ENCODE measurements at regions not wholly inside any gene's neighbourhood (a gene's known extent, or its start where the extent isn't known, plus 50 kb on each side); places are given as distances from the start of the nearest gene placed in this dataset.

GRCh38 chr9:14479163-14479560 is 165.2 kb upstream of the NFIB start:
- DNase-seq (ENCODE audit: low read depth): no peak

GRCh38 chr9:14478175-14479162 is 164.5 kb upstream of the NFIB start:
- TF ChIP-seq, protein P1, sequence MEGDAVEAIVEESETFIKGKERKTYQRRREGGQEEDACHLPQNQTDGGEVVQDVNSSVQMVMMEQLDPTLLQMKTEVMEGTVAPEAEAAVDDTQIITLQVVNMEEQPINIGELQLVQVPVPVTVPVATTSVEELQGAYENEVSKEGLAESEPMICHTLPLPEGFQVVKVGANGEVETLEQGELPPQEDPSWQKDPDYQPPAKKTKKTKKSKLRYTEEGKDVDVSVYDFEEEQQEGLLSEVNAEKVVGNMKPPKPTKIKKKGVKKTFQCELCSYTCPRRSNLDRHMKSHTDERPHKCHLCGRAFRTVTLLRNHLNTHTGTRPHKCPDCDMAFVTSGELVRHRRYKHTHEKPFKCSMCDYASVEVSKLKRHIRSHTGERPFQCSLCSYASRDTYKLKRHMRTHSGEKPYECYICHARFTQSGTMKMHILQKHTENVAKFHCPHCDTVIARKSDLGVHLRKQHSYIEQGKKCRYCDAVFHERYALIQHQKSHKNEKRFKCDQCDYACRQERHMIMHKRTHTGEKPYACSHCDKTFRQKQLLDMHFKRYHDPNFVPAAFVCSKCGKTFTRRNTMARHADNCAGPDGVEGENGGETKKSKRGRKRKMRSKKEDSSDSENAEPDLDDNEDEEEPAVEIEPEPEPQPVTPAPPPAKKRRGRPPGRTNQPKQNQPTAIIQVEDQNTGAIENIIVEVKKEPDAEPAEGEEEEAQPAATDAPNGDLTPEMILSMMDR (IDR thresholded peaks at IDR 0.05; ENCODE audit: insufficient read depth, low read length): no peak
- H3K4me3 ChIP-seq (ENCODE audit: low read depth, low read length): no peak overlapping the region
- peak; percentile 19 for DNase-seq (ENCODE audit: low read depth)

More at GRCh38 chr9:14479163-14479560, 165.2 kb upstream of the NFIB start:
- TF ChIP-seq, protein P1 (IDR thresholded peaks at IDR 0.05; ENCODE audit: insufficient read depth, low read length): no peak
- no peak overlapping the region for H3K4me3 ChIP-seq (ENCODE audit: low read depth, low read length)

DNA sequence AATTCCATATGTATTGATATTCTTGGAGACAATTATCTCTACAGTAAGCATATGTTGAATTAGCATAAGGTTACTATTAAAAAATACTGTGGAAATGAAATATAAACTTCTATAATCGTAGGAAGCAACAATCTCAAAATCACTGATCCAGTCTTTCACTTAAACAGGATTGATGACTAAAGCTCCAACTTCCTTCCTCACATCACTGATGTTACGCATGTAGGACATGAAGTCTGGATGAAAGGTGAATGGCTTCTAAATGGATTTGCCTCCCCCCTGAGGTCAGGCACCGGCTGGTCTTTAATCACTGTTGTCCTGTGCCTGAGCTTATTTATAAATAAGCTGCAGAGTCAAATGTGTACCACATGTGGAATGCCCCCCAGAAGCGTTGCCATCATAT is 157.1 kb upstream of the NFIB start:
- TF ChIP-seq, protein P1 (IDR thresholded peaks at IDR 0.05; ENCODE audit: insufficient read depth, low read length): no peak
- DNase-seq (ENCODE audit: low read depth): no peak
- no peak overlapping the region for H3K4me3 ChIP-seq (ENCODE audit: low read depth, low read length)

GRCh38 chr9:14467675-14468374 is 153.9 kb upstream of the NFIB start:
- no peak overlapping the region for H3K4me3 ChIP-seq (ENCODE audit: low read depth, low read length)
- TF ChIP-seq, protein P1 (IDR thresholded peaks at IDR 0.05; ENCODE audit: insufficient read depth, low read length): no peak
- no peak for DNase-seq (ENCODE audit: low read depth)

GRCh38 chr9:14466828-14467227 is 152.9 kb upstream of the NFIB start:
- no peak overlapping the region for H3K4me3 ChIP-seq (ENCODE audit: low read depth, low read length)

DNA sequence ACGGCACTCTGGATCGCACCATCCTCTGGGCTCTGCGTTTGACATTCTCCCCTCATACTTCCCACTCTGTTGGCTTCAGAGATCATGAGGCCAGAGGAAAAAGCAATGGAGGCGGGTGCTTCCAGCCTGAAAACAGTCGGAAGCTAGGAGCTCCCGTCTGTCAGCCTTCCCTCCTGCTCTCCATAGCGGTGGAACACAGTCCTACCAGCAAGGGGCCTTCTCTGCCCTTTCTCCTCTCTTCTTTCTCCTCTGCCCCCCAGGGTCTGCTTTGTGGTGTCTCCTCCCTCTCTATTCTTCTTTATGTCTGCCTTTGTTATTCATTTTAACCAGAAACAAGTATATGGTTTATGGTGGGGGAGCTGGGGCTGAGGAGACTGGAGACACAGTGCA is 152.5 kb upstream of the NFIB start:
- DNase-seq (ENCODE audit: low read depth): no peak
- TF ChIP-seq, protein P1 (IDR thresholded peaks at IDR 0.05; ENCODE audit: insufficient read depth, low read length): no peak
- no peak overlapping the region for H3K4me3 ChIP-seq (ENCODE audit: low read depth, low read length)

More at GRCh38 chr9:14466828-14467227, 152.9 kb upstream of the NFIB start:
- no peak for DNase-seq (ENCODE audit: low read depth)
- TF ChIP-seq, protein P1 (IDR thresholded peaks at IDR 0.05; ENCODE audit: insufficient read depth, low read length): no peak
